ENCODE measurements at regions not wholly inside any gene's neighbourhood (a gene's known extent, or its start where the extent isn't known, plus 50 kb on each side); places are given as distances from the start of the nearest gene placed in this dataset.

DNA sequence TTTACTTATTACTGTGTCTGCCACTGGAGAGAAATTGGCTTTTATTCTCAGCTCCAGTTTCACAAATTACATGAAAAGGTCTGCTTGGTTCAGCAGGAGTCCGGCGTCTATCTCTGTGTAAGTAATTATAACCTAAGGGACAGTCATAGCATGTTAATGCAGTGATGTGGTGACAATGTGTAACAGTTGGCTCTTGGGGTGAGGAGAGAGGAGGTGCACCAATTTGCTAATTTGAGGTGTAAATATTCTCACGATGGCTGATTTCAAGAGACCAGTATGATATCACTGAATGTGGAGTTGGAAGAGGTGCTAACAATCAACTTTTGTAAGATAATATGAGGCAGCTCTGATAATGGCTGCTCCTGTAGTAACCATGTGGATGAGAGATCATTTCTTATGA is 86.1 kb downstream of the CTH start:
- TF ChIP-seq YY1 (IDR thresholded peaks at IDR 0.05; ENCODE audit: low read depth) (no peak), CREB1 (IDR thresholded peaks at IDR 0.05; ENCODE audit: low read depth) (no peak), FOXM1 (IDR thresholded peaks at IDR 0.05; ENCODE audit: borderline replicate concordance, low read depth) (no peak), TCF12 (IDR thresholded peaks at IDR 0.05; ENCODE audit: low read depth) (no peak), USF1 (IDR thresholded peaks at IDR 0.05) (no peak), ZBTB7A (IDR thresholded peaks at IDR 0.05; ENCODE audit: low read depth) (no peak), TAF1 (IDR thresholded peaks at IDR 0.05; ENCODE audit: low read depth) (no peak), CEBPB (IDR thresholded peaks at IDR 0.05) (no peak), EGR1 (IDR thresholded peaks at IDR 0.05) (no peak), EP300 (IDR thresholded peaks at IDR 0.05; ENCODE audit: borderline replicate concordance) (no peak)
- TF ChIP-seq, protein P1, sequence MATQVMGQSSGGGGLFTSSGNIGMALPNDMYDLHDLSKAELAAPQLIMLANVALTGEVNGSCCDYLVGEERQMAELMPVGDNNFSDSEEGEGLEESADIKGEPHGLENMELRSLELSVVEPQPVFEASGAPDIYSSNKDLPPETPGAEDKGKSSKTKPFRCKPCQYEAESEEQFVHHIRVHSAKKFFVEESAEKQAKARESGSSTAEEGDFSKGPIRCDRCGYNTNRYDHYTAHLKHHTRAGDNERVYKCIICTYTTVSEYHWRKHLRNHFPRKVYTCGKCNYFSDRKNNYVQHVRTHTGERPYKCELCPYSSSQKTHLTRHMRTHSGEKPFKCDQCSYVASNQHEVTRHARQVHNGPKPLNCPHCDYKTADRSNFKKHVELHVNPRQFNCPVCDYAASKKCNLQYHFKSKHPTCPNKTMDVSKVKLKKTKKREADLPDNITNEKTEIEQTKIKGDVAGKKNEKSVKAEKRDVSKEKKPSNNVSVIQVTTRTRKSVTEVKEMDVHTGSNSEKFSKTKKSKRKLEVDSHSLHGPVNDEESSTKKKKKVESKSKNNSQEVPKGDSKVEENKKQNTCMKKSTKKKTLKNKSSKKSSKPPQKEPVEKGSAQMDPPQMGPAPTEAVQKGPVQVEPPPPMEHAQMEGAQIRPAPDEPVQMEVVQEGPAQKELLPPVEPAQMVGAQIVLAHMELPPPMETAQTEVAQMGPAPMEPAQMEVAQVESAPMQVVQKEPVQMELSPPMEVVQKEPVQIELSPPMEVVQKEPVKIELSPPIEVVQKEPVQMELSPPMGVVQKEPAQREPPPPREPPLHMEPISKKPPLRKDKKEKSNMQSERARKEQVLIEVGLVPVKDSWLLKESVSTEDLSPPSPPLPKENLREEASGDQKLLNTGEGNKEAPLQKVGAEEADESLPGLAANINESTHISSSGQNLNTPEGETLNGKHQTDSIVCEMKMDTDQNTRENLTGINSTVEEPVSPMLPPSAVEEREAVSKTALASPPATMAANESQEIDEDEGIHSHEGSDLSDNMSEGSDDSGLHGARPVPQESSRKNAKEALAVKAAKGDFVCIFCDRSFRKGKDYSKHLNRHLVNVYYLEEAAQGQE (IDR thresholded peaks at IDR 0.05; ENCODE audit: low read depth), result no peak

DNA sequence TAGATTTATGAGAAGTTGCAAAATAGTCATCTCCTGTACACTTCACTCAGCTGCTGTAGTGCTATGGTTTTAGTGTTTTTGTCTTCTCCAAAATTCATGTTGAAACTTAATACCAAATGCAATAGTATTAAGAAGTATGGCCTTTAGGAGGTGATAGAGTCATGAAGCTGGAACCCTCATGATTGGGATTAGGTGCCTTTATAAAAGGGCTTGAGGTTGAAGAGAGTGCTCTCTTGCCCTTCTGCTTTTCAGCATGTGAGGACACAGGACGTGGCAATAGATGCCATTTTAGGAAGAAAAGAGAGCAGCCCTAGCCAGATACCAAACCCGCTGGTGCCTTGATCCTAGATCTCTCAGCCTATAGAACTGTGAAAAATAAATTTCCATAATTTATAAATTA is 87.6 kb downstream of the CTH start:
- TF ChIP-seq NFIC (IDR thresholded peaks at IDR 0.05) (no peak), TAF1 (IDR thresholded peaks at IDR 0.05; ENCODE audit: low read depth) (no peak), FOXM1 (IDR thresholded peaks at IDR 0.05; ENCODE audit: borderline replicate concordance, low read depth) (no peak), MAX (IDR thresholded peaks at IDR 0.05) (no peak), EGR1 (IDR thresholded peaks at IDR 0.05) (no peak), USF1 (IDR thresholded peaks at IDR 0.05) (no peak), ZBTB7A (IDR thresholded peaks at IDR 0.05; ENCODE audit: low read depth) (no peak), CEBPB (IDR thresholded peaks at IDR 0.05) (no peak), CREB1 (IDR thresholded peaks at IDR 0.05; ENCODE audit: low read depth) (no peak), EP300 (IDR thresholded peaks at IDR 0.05; ENCODE audit: borderline replicate concordance) (no peak), TEAD4 (IDR thresholded peaks at IDR 0.05) (no peak), YY1 (IDR thresholded peaks at IDR 0.05; ENCODE audit: low read depth) (no peak), RAD21 (IDR thresholded peaks at IDR 0.05; ENCODE audit: low read depth) (no peak), TCF12 (IDR thresholded peaks at IDR 0.05; ENCODE audit: low read depth) (no peak)
- TF ChIP-seq, protein P1 (IDR thresholded peaks at IDR 0.05; ENCODE audit: low read depth), result no peak

DNA sequence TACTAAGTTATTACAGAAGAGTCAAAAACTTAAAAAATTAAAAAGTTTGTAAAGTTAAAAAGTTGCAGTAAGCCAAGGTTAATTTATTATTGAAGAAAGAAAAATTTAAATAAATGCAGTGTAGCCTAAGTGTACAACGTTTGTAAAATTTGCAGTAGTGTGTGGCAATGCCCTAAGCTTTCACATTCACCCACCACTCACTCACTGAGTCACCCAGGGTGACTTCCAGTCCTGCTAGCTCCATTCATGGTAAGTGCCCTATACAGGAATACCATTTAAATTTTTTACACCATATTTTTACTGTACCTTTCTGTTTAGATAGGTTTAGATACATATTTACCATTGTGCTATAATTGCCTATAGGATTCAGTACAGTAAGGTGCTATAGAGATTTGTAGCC is 88.6 kb downstream of the CTH start:
- no peak for TF ChIP-seq RAD21 (IDR thresholded peaks at IDR 0.05; ENCODE audit: low read depth)
- TF ChIP-seq TAF1 (IDR thresholded peaks at IDR 0.05; ENCODE audit: low read depth), result no peak
- no peak for TF ChIP-seq EP300 (IDR thresholded peaks at IDR 0.05; ENCODE audit: borderline replicate concordance)
- TF ChIP-seq, protein P1 (IDR thresholded peaks at IDR 0.05; ENCODE audit: low read depth), result no peak
- no peak for TF ChIP-seq NFIC (IDR thresholded peaks at IDR 0.05)
- TF ChIP-seq EGR1 (IDR thresholded peaks at IDR 0.05), result no peak
- no peak for TF ChIP-seq CEBPB (IDR thresholded peaks at IDR 0.05)
- no peak for TF ChIP-seq ZBTB7A (IDR thresholded peaks at IDR 0.05; ENCODE audit: low read depth)
- no peak for TF ChIP-seq TCF12 (IDR thresholded peaks at IDR 0.05; ENCODE audit: low read depth)
- no peak for TF ChIP-seq TEAD4 (IDR thresholded peaks at IDR 0.05)
- no peak for TF ChIP-seq FOXM1 (IDR thresholded peaks at IDR 0.05; ENCODE audit: borderline replicate concordance, low read depth)
- TF ChIP-seq YY1 (IDR thresholded peaks at IDR 0.05; ENCODE audit: low read depth), result no peak
- TF ChIP-seq MAX (IDR thresholded peaks at IDR 0.05), result no peak
- TF ChIP-seq USF1 (IDR thresholded peaks at IDR 0.05), result no peak
- no peak for TF ChIP-seq CREB1 (IDR thresholded peaks at IDR 0.05; ENCODE audit: low read depth)

DNA sequence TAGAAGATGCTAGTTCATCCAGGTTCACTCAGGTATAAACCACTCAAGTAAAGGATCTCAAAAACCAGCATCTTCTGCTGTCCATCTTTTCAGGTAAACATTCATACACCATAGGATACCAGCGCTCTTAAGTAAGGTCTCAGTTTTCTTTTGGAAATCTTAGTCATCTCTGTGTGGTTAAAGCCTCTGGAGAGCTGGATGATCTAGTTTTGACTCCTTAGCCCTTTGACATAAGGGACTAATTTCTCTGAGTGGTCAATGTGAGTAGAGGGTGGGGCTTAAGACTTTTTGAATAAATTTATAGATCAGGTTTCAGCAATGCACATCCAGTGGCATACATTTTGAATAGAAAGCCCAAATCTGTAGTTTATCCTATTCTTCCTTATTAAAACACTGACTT is 92.3 kb downstream of the CTH start:
- TF ChIP-seq TCF12 (IDR thresholded peaks at IDR 0.05; ENCODE audit: low read depth) (no peak), CREB1 (IDR thresholded peaks at IDR 0.05; ENCODE audit: low read depth) (no peak), USF1 (IDR thresholded peaks at IDR 0.05) (no peak), TAF1 (IDR thresholded peaks at IDR 0.05; ENCODE audit: low read depth) (no peak), YY1 (IDR thresholded peaks at IDR 0.05; ENCODE audit: low read depth) (no peak), TEAD4 (IDR thresholded peaks at IDR 0.05) (no peak), NFIC (IDR thresholded peaks at IDR 0.05) (no peak)
- TF ChIP-seq, protein P1 (IDR thresholded peaks at IDR 0.05; ENCODE audit: low read depth), result no peak
